GM18861 (cell line): ENCODE measurements at regions not wholly inside any gene's neighbourhood (a gene's known extent, or its start where the extent isn't known, plus 50 kb on each side); places are given as distances from the start of the nearest gene placed in this dataset.

Source experiments
- ATAC-seq: cut with Tn5 transposase; IDR thresholded peaks from one replicate; pipeline ENCODE4 v1.9.1; 2021; ENCODE audit not compliant: unreplicated experiment

DNA sequence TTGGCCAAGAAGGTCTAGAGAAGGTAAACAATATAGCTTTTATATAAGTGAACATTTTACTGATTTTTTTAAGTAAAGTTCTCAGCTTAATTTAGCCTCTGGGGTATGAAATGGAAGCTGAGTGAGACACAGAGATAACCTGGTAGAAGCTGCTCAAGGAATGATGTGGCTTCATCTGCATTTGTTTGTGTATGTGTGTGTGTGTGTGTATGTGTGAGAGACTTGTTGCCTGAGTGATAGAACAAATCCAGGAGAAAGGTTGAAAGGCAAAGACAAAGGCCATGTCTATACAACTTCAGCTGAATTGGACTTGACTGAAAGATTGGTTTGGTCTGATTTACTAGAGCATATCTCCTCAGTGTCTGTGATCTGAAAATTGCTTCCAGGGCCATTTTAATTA lies 63.6 kb downstream of the PCDH7 start:
- no peak for ATAC-seq

DNA sequence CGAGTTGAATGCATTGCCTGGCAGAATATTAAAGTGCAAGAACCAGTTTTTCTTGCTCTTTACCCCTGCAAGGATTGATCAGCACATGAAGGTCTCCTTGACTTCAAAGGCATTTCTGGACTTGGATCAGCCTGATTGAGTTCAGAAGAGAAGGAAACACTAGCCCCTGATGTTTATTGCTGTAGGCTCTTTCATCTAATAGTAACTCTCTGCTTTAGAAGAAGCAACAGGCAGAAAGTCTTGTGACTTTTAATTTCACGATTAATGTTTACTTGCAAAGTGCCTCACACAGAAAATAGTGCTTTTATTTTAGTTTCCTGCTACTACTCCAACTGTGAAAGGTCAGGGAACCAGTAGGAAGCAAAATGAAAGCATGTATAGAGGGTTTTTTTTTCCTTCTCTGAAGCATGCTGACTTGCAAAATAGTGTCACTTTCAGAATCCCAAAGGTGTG lies 69.1 kb downstream of the PCDH7 start:
- ATAC-seq = no peak

DNA sequence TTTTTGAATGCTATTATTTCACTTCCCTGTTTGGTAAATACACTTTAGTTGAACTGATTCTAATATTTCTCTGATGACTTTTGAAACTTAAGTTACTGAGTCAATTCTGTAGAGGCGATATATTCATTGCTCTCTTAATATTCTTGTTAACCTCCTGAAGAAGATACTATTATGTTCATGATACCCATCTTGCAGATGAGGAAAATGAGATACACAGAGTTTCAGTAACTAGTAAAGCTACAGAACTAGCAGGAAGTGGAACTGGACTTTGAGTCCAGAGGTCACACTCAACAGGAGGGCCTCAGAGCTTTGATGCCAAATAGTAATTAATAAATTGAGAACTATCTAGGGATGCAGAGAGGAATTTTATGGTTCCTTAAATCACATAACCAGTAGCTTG lies 70.0 kb downstream of the PCDH7 start:
- ATAC-seq = no peak

DNA sequence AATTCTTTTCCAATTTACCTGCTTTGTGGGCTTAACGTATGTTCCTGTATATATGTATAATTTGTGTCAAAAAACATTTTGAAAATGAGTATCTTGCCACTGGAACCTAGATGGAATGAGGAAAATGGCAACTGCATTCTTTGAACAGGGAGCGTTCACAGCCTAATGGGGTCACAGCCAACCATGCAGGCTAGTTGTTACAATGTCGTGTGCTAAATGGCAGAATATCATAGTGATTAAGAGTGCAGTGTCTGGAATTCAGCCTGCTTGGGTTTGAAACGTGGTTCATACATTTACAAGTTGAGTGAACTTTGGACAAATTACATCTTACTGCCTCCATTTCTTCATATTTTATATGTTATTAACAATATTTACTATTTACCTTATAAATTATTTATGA lies 70.8 kb downstream of the PCDH7 start:
- ATAC-seq = no peak

DNA sequence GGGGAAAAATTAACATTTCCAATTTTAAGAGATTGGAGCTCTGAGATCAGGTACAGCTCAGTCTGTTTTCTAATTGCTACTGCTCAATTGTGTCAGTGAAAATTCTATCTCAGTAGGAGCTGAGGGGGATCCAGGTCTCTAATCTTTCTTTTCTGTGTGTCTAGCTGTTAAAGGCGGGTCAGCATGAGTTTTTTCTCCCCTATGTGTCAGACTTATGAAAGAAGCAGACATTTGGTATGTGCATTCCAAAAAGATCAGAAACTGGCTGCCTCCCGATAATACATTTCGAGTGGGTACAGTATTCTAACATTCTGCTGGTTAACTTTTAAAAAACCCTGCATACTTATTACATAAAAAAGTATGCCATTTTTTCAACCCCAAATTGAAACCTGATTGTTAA lies 72.4 kb downstream of the PCDH7 start:
- ATAC-seq = no peak

DNA sequence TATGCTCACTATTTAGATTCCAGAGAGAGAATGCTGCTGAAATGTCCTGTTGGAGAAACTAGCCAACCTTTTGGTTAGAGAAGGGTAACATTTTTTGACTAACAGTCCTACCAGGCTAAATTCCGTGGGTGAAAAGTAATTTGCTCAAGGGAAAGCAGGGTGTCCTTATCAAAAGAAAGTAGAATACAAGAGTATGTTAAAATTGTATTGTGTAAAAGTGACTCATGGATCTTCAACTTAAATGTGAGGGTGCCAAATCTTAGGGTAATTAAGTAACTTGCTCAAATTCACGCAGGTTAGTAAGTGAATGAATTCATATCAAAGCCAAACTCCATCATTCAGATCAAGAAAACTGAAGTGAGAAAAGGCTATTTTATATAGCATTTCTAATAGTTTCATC lies 81.7 kb downstream of the PCDH7 start:
- ATAC-seq = no peak

DNA sequence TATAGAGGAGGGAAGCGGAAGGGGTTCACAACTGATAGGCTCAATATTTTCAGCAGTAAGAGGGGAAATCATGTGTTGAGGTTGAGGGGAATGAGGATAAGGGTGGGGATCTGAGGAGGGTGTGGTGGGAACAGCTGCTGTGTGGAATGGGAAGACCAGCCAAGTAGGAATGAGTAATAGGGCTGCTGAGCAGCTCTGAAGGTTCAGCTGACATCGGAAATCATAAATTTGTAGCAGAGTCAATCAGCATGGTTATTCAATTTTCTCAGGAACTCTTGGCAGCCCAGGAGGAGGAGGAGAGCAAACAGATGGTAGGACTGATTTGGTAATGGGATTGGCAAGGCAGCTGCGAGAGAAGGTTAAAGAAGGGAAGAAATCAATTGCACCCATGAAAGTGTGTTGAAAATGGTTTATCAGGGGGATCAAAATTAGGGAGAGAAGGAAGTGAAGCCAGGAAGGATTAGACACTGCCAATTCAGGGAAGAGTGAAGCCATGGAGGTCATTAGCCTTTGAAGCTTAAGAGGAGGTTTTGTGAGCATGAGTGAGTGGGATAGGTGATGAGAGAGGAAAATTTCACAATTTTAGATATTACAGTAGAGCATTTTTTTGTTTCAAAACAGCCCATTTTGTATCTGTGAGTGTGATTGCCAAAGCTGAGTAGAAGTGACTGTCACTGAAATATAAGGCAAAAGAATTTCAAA lies 82.6 kb downstream of the PCDH7 start:
- ATAC-seq = no peak

DNA sequence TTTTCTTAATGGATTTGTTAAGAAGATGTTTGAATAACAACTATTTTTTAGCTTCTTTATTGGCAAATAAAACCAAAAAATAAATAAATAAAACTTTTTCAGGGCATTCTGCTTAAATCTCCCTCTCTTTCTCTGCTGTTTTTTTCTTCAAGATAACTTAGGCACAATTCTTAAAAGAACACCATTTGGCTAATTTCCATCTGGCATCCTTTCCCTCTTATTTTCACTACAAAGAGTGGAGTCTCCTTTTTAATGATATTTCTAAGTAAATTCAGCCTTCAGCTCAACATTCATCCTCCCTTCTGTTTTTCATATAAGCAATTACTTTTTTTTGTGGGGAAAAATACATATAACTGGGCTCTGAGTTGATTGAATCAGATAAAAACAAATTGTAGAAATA lies 88.1 kb downstream of the PCDH7 start:
- ATAC-seq = no peak

DNA sequence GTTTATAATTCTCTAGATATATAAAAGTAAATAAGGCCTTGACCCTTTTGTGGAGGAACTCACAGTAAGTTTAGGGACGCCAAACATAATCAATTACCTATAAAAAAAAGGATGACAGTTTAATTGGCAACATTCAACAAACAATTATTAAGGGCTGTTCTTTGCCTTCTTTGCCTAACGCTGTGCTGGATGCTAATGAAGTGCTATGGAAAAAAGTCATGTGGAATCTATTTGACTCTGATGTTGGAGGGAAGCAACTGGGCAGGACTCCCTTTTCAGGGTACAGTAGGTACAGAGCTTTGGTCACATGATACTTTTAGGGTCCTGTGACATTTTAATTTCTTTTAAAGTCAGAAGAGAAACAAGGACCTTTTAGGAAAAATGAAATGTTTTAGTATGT lies 91.1 kb downstream of the PCDH7 start:
- ATAC-seq = no peak

DNA sequence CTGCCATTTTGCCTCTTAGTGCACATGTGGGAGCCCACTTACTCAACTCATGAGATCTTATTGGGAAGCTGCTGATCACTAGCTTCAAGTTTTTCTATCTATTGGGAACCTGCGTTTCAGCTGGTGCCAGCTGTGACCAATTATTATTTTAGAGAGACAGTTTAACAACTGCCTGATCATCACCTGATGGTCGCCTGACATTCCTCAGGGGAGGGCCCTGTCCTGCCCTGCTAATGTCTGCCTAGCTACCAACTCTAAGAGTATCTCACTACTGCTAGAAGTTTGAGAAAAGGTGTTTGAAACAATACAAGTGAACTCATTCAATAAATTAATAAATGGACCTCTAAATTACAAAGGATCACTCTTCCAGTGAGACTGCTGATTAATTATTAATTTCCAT lies 95.5 kb downstream of the PCDH7 start:
- no peak for ATAC-seq

DNA sequence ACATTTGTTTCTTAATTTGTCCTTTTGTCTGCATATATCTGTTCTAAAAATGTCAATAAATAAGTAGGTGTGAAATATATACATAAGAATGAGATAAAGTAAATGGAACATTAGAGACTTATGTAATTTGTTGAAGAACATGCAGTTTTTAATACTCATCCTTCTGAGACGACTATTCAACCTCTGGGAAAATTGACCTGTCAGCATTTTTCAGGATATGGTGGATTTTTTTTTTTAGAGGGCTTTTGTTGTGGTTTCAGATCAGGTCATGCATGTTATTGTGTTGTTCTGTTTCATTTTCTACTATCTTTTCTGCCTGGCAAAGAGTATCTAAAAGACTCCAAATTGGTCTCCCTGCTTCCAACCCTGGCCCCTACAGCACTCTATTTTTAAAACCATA lies 97.3 kb downstream of the PCDH7 start:
- no peak for ATAC-seq

DNA sequence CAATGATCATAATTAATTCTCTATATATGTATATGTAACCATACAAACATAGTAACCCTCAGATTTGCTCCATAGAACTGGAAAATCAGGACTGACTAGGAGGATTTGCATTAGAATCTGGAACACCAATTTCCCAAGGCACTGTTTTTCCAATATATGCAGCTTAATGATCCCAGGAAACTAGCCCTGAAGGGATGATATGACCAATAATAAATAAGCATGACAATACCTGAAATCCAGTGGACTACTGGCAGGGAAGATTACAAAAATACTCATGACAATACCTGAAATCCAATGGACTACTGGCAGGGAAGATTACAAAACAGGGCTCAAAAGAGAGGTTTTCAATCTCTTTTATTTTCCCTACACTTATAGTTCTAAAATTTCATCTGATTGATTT lies 98.4 kb downstream of the PCDH7 start:
- ATAC-seq = no peak

DNA sequence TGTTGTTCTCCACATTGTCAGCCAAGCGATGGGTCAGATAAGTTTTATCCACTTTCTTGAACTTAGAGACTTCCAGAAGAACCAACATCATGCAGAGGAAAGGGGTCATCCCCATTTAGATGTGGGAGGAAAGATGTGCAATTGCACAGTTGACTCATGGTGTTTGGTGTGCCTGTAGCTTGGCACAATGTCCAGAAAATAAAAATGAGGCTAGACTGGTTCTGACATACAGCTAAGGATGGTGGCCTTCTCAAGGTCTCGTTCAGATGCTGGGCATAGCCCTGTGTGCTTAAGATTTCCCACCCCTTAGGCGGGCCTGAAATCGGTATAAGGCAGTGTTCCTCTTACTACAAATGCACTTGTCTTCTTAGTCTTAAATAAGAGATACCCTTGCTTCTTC lies 101.1 kb downstream of the PCDH7 start:
- ATAC-seq = no peak

DNA sequence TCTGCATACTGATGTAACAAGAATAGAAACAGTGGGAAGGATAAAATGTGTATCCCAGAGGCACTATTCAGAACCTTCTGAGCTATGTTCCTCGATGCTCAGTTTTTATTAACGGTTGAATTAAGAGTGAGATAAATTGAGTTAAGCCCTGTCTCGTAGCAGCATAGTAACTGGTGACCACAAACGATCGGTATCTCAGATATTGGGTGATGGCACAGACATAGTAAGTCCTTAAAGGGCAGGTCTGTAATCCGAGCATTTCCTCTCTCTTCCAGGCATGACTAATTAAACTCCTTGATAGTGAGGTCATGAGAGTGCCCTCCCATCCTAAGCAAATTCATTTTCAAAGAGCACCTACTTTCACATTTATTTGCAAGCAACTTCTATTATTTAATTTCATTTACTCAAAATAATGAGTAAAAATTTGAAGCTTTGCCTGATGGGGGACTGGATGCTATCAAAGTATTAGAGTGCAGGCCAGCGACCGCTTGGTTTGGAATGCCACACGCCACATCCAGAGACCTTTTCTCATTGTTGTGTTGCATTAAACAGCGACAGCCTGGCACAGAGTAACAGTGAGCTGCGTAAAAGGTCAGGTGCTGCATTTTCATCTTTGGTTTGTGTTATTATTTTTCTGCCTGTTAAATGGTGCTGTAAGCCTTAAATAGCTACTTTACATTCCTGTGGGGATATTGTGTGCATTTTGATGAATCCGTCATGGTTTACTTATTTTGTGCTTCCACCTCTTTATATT lies 101.9 kb downstream of the PCDH7 start:
- no peak for ATAC-seq

DNA sequence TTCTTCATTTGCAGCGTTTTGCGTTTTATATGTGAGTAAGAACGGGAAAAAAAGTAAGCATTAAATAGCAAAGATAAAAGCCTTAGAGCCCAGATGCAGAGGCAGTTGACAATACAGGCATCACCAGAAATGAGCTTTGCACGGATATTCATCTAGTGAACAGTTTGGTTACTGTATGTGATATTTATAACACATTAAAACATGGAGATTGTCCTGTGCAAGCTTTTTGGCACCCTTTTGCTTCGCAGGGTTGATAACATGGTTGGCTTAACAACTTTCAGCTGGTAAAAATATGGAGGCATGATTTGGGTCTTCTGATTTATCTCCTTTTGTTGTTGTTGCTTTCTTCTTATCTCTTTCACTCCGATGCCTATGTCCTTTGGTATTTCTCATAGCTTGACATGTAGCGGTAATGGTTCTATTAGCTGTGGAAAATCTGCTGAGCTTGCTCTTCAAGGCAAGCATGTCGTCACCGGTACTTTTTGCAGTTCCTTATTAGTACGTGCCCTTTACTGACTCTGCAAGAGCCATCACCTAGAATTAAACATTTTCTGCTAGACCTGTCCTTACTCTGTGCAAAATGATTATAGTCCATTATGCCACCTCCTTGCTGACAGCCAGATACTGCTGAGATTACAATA lies 102.9 kb downstream of the PCDH7 start:
- ATAC-seq = no peak

DNA sequence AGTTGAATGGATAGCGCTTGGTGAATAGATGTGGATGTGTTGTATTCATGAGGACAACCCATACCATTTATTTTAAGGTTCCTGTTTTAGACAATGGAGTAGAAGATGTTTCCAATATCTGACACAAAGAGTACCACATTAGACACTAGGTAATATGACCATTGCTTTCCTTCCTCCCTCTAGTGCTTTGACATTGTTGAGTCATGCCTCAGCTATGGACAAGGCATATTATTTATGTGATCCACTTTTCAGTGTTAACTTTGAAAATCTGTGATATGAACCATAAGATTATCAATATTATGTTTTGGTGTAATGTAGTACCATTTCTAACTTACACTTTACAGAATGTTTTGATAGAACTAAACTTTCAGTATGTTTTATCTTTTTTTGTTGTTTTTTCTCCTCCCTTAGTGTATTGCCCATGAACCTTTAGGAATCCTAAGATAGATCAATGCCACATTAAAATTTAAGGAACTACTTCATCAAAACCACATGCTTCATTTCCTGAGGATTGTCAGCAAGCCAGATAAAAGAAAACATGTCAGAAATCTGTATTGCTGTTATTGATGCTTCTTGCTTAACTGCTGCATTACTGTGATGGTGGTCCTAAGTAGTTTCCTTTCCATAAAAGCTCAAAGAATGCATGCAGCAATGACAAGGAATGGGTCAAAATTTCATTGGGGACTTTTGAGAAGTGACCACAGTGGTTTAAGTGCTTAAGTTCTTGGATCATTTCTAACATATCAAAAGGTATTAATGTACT lies 105.0 kb downstream of the PCDH7 start:
- ATAC-seq = no peak

DNA sequence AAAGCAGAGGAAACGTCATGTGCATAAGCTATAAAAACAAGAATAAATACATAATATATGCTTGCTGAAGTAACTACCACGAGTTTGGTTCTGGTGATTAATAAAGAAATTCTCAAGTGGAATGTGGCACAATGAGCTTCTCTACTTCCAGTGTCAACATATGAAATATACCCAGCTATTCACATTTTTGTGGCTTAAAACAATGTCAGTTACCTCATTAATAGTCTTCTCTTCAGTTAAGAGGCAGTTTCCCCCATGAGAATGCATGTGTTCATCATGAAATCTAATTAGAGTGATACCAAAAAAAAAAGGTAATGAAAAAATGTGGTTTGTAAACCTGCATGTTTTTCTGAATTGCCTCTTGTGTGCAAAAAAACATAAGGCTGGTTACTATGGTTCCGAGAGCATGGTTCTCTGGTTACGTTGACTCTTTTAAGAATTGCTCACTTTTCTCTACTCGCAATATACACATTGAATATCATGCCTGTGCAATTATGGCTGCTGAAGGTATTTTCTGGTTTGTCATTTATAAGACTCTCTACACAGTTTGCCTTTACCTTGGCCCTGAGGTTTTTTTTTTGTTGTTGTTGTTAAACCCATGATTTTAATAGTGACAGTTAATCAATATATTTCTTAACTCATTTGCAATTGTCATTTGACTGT lies 108.2 kb downstream of the PCDH7 start:
- ATAC-seq = no peak

DNA sequence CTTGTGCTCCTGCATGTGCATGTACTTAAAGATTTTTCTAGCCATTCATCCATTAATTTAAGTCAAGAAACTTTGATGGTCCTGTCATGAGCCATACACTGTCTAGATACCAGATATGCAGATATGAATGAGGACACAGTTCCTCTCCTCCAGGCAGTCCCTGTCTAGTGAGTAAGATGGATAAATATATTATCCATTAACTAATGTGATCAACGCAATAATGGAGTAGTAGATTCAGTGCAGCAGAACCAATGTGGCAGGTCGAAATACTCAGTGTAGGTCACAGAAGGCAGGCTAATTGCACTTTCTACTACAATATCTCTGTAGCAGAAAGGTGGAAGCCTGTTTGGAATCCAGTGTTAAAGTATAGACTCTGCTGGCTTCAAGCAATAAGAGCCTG lies 112.5 kb downstream of the PCDH7 start:
- no peak for ATAC-seq

DNA sequence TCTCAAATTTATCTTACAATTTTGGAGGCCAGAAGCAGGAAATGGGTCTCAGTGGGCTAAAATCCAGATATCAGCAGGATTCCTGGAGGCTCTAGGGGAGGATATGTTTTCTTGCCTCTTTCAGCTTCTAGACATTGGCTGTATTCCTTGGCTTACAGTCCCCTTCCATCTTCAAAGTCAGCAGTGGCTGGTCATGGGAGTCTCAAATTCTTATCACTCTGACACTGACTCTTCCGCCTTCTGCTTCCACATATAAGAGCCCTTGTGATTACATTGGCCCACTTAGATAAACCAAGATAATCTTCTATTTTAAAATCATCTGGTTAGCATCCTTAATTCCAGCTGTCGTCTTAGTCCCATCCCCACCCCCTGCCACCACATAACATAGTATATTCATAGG lies 113.0 kb downstream of the PCDH7 start:
- no peak for ATAC-seq

DNA sequence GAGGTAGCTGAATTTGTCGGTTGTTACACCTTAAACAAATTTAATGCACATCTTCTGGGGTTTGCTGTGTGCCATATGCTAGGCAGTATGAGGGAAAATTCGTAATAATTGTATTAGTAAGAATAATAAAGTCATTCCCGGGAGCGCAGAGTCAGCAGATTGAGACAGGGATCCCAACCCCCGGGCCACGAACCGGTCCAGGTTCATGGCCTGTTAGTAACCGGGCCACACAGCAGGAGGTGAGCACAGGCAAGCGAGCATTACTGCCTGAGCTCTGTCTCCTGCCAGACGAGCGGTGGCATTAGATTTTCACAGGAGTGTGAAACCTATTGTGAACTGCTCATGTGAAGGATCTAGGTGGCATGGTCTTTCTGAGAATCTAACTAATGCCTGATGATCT lies 114.9 kb downstream of the PCDH7 start:
- ATAC-seq = no peak

DNA sequence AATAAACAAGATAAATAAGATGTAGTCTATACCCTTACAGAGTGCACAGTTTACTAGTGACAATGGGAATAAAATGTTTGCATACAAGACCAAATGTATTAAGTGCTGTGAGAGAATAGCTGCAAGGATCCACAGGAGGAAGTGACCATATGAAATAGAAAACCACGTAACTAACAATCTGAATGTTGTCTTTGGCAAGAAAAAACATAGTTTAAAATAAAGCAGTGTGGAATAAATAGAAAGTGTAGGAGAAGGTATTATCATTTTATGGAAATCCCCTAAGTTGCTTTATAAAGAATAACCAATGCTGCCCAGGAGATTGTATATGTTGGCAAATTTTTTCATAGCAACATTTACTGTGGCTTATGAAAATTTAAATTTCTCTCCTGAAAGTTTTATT lies 116.1 kb downstream of the PCDH7 start:
- ATAC-seq = no peak
